ENCODE measurements at regions not wholly inside any gene's neighbourhood (a gene's known extent, or its start where the extent isn't known, plus 50 kb on each side); places are given as distances from the start of the nearest gene placed in this dataset.

DNA sequence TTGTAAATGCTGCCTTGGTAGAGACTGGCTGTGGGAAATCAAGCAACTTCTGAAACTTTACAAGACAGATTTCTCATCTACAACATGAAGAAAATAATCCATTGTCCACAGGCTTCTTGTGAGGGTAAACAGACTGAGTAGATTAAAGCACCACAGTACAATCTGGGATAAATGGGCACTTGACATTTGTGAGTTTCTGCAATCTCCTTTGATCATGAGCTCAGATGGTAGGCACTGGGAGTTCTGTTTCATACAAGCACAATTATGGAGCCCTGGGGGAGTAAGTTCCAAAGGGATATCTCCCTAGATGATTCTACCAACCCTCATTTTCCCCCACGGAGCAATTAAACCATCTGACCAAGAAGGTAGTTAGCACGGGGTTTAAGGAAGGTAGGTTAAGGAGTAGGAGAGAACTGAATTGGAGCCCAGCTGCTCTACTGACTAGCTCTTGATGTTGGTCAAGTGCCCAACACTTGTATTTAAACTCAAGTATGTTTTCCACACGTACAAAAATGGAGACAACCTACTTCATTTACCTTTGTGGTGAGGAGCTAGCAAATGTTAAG lies 479.5 kb upstream of the TNC start:
- peaks cover 76% of the 10 kb centered on the region for H3K4me1 ChIP-seq (ENCODE audit: insufficient read depth)
- peaks cover 49% of the 10 kb centered on the region for H3F3A ChIP-seq (ENCODE audit: insufficient read depth)
- 82 to 90% methylated on average over 3 of the region's 3 CpGs for WGBS, 2 experiments (ENCODE audit: low coverage in 1 of 2, low lambda C conversion rate in 2 of 2, missing lambda C conversion rate in 2 of 2)
- in situ Hi-C loops (cut with MboI) = loop anchor here (10.0 kb wide), 1 partner anchor 557 kb away; the partner anchor contains the start of gene PAPPA
- peak overlapping the region; percentile 70 for H3K4me3 ChIP-seq
- no peak overlapping the region; the same call in 1 of the 2 replicates for H2AFZ ChIP-seq
- TF ChIP-seq EZH2phosphoT487 (IDR thresholded peaks at IDR 0.05; ENCODE audit: insufficient read depth, low read depth) (no peak), EZH2 (IDR thresholded peaks at IDR 0.05; ENCODE audit: insufficient read depth, poor library complexity, severe bottlenecking) (no peak)
- H4K20me1 ChIP-seq (ENCODE audit: insufficient read depth) = no peaks in the 10 kb centered on the region
- peak; percentile 12 for DNase-seq
- H3K9me2 ChIP-seq (ENCODE audit: insufficient read depth) = no peaks in the 10 kb centered on the region
- no peaks in the 10 kb centered on the region for H3K36me3 ChIP-seq (ENCODE audit: low read depth)
- H3K9me3 ChIP-seq (ENCODE audit: low read depth) = no peaks in the 10 kb centered on the region
- peak overlapping the region; percentile 88 for H3K9ac ChIP-seq
- peaks cover 22% of the 10 kb centered on the region for H3K79me2 ChIP-seq (ENCODE audit: insufficient read depth)
- peak overlapping the region; percentile 97 for H3K4me2 ChIP-seq (ENCODE audit: unreplicated experiment)
- H3K27me3 ChIP-seq (replicated peaks; ENCODE audit: insufficient read depth) = no peaks in the 10 kb centered on the region
- peak overlapping the region; percentile 96 for H3K27ac ChIP-seq

DNA sequence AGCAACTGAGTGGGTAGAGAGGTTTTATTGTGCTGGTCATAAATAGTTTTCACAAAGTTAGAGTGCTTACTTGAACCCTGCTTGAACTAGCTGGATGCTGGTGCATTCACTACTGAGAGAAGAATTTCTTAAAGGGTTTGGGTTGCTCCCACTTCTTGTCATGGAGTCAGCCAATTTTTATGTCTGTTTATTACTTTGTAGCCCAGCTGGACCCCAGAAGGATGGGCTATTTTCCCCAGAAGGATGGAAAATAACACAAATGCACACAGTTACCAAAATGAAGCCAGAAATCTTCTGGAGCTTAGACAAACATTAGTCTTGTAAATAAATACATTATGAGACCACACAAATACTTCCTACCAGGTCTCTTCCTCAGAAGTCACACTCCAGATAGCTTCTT lies 480.8 kb upstream of the TNC start:
- no peak for DNase-seq
- H2AFZ ChIP-seq = no peak overlapping the region

DNA sequence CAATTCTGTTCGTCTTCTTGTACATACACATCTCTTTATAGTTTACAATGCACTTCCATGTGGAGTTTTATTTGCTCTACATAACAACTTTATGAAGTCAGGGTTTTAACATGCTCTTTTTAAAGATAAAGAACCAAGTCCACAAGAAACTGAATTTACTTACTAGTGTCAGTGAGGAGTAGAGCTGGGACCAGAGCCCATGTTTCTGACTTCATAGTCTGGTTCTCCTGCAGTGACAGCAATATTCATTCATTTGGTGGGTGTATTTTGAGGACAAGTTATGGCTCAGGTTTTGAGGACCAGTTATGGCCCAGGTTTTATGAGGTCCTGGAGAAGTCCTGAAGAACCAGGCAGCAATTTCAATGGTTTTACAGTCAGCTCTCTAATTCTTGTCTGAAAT lies 481.9 kb upstream of the TNC start:
- H2AFZ ChIP-seq = no peak overlapping the region
- H3K4me1 ChIP-seq (ENCODE audit: insufficient read depth) = peaks cover 57% of the 10 kb centered on the region
- H3F3A ChIP-seq (ENCODE audit: insufficient read depth) = peaks cover 42% of the 10 kb centered on the region
- TF ChIP-seq EZH2phosphoT487 (IDR thresholded peaks at IDR 0.05; ENCODE audit: insufficient read depth, low read depth) = no peak
- no peak for TF ChIP-seq EZH2 (IDR thresholded peaks at IDR 0.05; ENCODE audit: insufficient read depth, poor library complexity, severe bottlenecking)
- H4K20me1 ChIP-seq (ENCODE audit: insufficient read depth) = no peaks in the 10 kb centered on the region
- no peaks in the 10 kb centered on the region for H3K9me2 ChIP-seq (ENCODE audit: insufficient read depth)
- no peaks in the 10 kb centered on the region for H3K36me3 ChIP-seq (ENCODE audit: low read depth)
- H3K9ac ChIP-seq = no peak overlapping the region
- 0 out of 2 replicates have a peak overlapping the region, but pooled peaks have one; percentile 5 for H3K27ac ChIP-seq
- peaks cover 22% of the 10 kb centered on the region for H3K79me2 ChIP-seq (ENCODE audit: insufficient read depth)
- H3K27me3 ChIP-seq (replicated peaks; ENCODE audit: insufficient read depth) = no peaks in the 10 kb centered on the region
- whole genome bisulfite sequencing, 2 experiments (ENCODE audit: low coverage in 1 of 2, low lambda C conversion rate in 2 of 2, missing lambda C conversion rate in 2 of 2) = 81 to 83% methylated on average over 1 of the region's 1 CpG
- no peak overlapping the region for H3K4me2 ChIP-seq (ENCODE audit: unreplicated experiment)
- no peak overlapping the region for H3K4me3 ChIP-seq
- peak; percentile 32 for DNase-seq
- in situ Hi-C loops (cut with MboI) = loop anchor here (10.0 kb wide), 1 partner anchor 555 kb away; the partner anchor contains the start of gene PAPPA
- no peaks in the 10 kb centered on the region for H3K9me3 ChIP-seq (ENCODE audit: low read depth)

More for the DNA sequence above, 480.8 kb upstream of the TNC start:
- no peaks in the 10 kb centered on the region for H3K36me3 ChIP-seq (ENCODE audit: low read depth)
- in situ Hi-C loops (cut with MboI) = loop anchor here (10.0 kb wide), 1 partner anchor 556 kb away; the partner anchor contains the start of gene PAPPA
- no peaks in the 10 kb centered on the region for H3K9me2 ChIP-seq (ENCODE audit: insufficient read depth)
- H3K27ac ChIP-seq = no peak overlapping the region; the same call in 1 of the 2 replicates
- H3K79me2 ChIP-seq (ENCODE audit: insufficient read depth) = peaks cover 22% of the 10 kb centered on the region
- H3K9me3 ChIP-seq (ENCODE audit: low read depth) = no peaks in the 10 kb centered on the region
- H3K4me1 ChIP-seq (ENCODE audit: insufficient read depth) = peaks cover 63% of the 10 kb centered on the region
- H3F3A ChIP-seq (ENCODE audit: insufficient read depth) = peaks cover 41% of the 10 kb centered on the region
- no peak overlapping the region for H3K9ac ChIP-seq
- H3K27me3 ChIP-seq (replicated peaks; ENCODE audit: insufficient read depth) = no peaks in the 10 kb centered on the region
- no peak overlapping the region for H3K4me3 ChIP-seq
- no peak for TF ChIP-seq EZH2phosphoT487 (IDR thresholded peaks at IDR 0.05; ENCODE audit: insufficient read depth, low read depth)
- H4K20me1 ChIP-seq (ENCODE audit: insufficient read depth) = no peaks in the 10 kb centered on the region
- no peak overlapping the region for H3K4me2 ChIP-seq (ENCODE audit: unreplicated experiment)

DNA sequence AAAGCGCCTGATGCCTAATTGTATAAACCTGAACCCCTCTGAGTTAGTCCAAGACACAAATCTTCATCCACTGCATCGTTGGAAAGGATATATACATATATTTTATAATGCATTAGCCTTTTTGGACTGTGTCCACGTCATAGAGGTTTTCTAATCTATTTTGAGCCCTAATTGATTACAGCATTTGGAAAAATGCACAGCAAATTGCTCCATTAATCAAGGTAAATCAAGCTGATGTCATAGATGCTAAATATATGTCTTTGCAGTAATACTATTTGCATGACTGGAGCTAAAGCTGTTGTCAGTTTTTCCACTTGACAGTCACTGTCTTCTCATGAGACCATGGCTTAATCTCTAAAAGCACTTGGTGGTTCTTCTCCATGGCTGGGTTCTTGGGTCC lies 483.5 kb upstream of the TNC start:
- Histone ChIP-seq H3K4me2 (ENCODE audit: unreplicated experiment) (no peak overlapping the region), H4K20me1 (ENCODE audit: insufficient read depth) (no peaks in the 10 kb centered on the region), H3F3A (ENCODE audit: insufficient read depth) (peaks cover 40% of the 10 kb centered on the region), H3K9ac (no peak overlapping the region), H3K27ac (no peak overlapping the region), H2AFZ (no peak overlapping the region), H3K36me3 (ENCODE audit: low read depth) (no peaks in the 10 kb centered on the region), H3K9me2 (ENCODE audit: insufficient read depth) (no peaks in the 10 kb centered on the region), H3K4me1 (ENCODE audit: insufficient read depth) (peaks cover 56% of the 10 kb centered on the region), H3K9me3 (ENCODE audit: low read depth) (no peaks in the 10 kb centered on the region), H3K27me3 (replicated peaks; ENCODE audit: insufficient read depth) (no peaks in the 10 kb centered on the region), H3K79me2 (ENCODE audit: insufficient read depth) (peaks cover 22% of the 10 kb centered on the region), H3K4me3 (no peak overlapping the region)
- 87% methylated on average over 3 of the region's 3 CpGs for WGBS, 2 experiments (ENCODE audit: low coverage in 1 of 2, low lambda C conversion rate in 2 of 2, missing lambda C conversion rate in 2 of 2)
- in situ Hi-C loops (cut with MboI) = no loop called here
- no peak for TF ChIP-seq EZH2 (IDR thresholded peaks at IDR 0.05; ENCODE audit: insufficient read depth, poor library complexity, severe bottlenecking)
- TF ChIP-seq EZH2phosphoT487 (IDR thresholded peaks at IDR 0.05; ENCODE audit: insufficient read depth, low read depth) = no peak
- DNase-seq = peak; percentile 47
